Transverse colon (tissue), 4 donors: ENCODE measurements at regions not wholly inside any gene's neighbourhood (a gene's known extent, or its start where the extent isn't known, plus 50 kb on each side); places are given as distances from the start of the nearest gene placed in this dataset.

Source experiments
- DNase-seq: peaks from one replicate; pipeline ENCODE4 v3.0.0-alpha.2; 2019
- H3K27ac ChIP-seq, 4 donors: fragments of 200-600 bp; sonication (generic); 2 replicates each; pipeline ENCODE4 v1.5.1; 2016 to 2018; ENCODE audit warnings: inconsistent platforms in 4 of 4
- H3K27me3 ChIP-seq: fragments of 200-600 bp; sonication (generic); 2 replicates; pipeline ENCODE4 v1.5.1; 2017; ENCODE audit warnings: inconsistent platforms
- H3K36me3 ChIP-seq, 4 donors: fragments of 200-600 bp; sonication (generic); 2 replicates each; pipeline ENCODE4 v1.5.1; 2017 to 2019; ENCODE audit warnings: inconsistent platforms in 4 of 4
- H3K4me1 ChIP-seq, 4 donors: fragments of 200-600 bp; sonication (generic); 2 replicates each; pipeline ENCODE4 v1.5.1; 2017 to 2020; ENCODE audit warnings: inconsistent platforms in 4 of 4
- H3K4me3 ChIP-seq, 4 donors: fragments of 200-600 bp; sonication (generic); 1 replicate in 1 of 4; 2 replicates in 3 of 4; pipeline versions ENCODE4 v1.5.1 to v1.6.1; 2017 to 2019; ENCODE audit warnings: inconsistent platforms in 4 of 4
- H3K9me3 ChIP-seq, 2 donors: fragments of 200-600 bp; sonication (generic); 2 replicates each; pipeline ENCODE4 v1.5.1; 2017 to 2019; ENCODE audit warnings: inconsistent platforms in 2 of 2
- CTCF ChIP-seq, 5 experiments: fragments of 200-600 bp in 3 of 5; fragments of 450-650 bp in 2 of 5; sonication (generic) in 3 of 5; IDR thresholded peaks; 1 replicate in 2 of 5; 2 replicates in 3 of 5; pipeline ENCODE4 v1.5.1; 2016 to 2017; ENCODE audit warnings: antibody characterized with exemption in 5 of 5, inconsistent platforms in 3 of 5, mild to moderate bottlenecking in 2 of 5, moderate library complexity in 1 of 5
- EP300 ChIP-seq: sonication (generic); formaldehyde crosslinking; IDR thresholded peaks from one replicate; pipeline ENCODE4 v1.6.1; 2017; ENCODE audit warnings: antibody characterized with exemption, low read depth
- POLR2A ChIP-seq: fragments of 450-650 bp; IDR thresholded peaks from one replicate; pipeline ENCODE4 v1.6.1; 2016; ENCODE audit warnings: antibody characterized with exemption, mild to moderate bottlenecking, moderate library complexity
- POLR2AphosphoS5 ChIP-seq, 3 donors: sonication (generic); formaldehyde crosslinking; IDR thresholded peaks; one replicate each; pipeline ENCODE4 v1.6.1; 2016; ENCODE audit warnings: antibody characterized with exemption in 3 of 3
- WGBS, 2 donors: methylation state at CpG; one replicate each; pipeline ENCODE4 v1.1.5; 2018; ENCODE audit warnings: low coverage in 1 of 2; 5-methylcytosine and 5-hydroxymethylcytosine counted together
- in situ Hi-C, 4 donors: fragments of 200-750 bp; cut with MboI; loops; one replicate each; pipeline versions ENCODE4 v1.15.0 to v1.15.1; 2017; ENCODE audit warnings: low sequenced_read_pairs in 3 of 4, low pct_ligation_motif_present in 1 of 4, low pct_unique_long_range_greater_than_20kb in 1 of 4
- intact Hi-C: fragments of 100-400 bp; cut with DNase I; formaldehyde crosslinking; loops from one replicate; pipeline ENCODE4 v1.15.1; 2023; ENCODE audit warnings: low total_unique reads

GRCh38 chr1:177627148-177627910, 342.5 kb downstream of the SEC16B start:
- 84 to 87% methylated on average over 3 to 4 of the region's 4 CpGs for WGBS, 2 donors
- intact Hi-C loops, result no loop called here
- H3K27ac ChIP-seq, result no peak overlapping the region
- no peaks in the 10 kb centered on the region for H3K36me3 ChIP-seq
- TF ChIP-seq POLR2A, result no peak
- TF ChIP-seq POLR2AphosphoS5 (IDR thresholded peaks at IDR 0.05), result no peak
- no peak for TF ChIP-seq CTCF (IDR thresholded peaks at IDR 0.05)
- no peak for TF ChIP-seq EP300
- in situ Hi-C loops, result no loop called here
- no peaks in the 10 kb centered on the region for H3K27me3 ChIP-seq
- no peaks in the 10 kb centered on the region for H3K4me1 ChIP-seq
- no peak overlapping the region for H3K4me3 ChIP-seq
- peaks cover 0 to 3% of the 10 kb centered on the region in 2 donors for H3K9me3 ChIP-seq
- no peak for DNase-seq

GRCh38 chr1:177620636-177621190, 349.1 kb downstream of the SEC16B start:
- no peak for DNase-seq
- no peak overlapping the region for H3K27ac ChIP-seq
- H3K4me1 ChIP-seq, result no peaks in the 10 kb centered on the region
- 57 to 65% methylated on average over 3 to 4 of the region's 4 CpGs for WGBS, 2 donors
- no peaks in the 10 kb centered on the region for H3K36me3 ChIP-seq
- no peaks in the 10 kb centered on the region for H3K27me3 ChIP-seq
- no peak for TF ChIP-seq CTCF (IDR thresholded peaks at IDR 0.05)
- no peak for TF ChIP-seq EP300
- no peak for TF ChIP-seq POLR2A
- no peak for TF ChIP-seq POLR2AphosphoS5 (IDR thresholded peaks at IDR 0.05)
- in situ Hi-C loops, result no loop called here
- intact Hi-C loops, result loop anchor here (2.0 kb wide), 1 partner anchor 76 kb away; no protein-coding TSS in a partner anchor
- H3K4me3 ChIP-seq, result no peak overlapping the region
- H3K9me3 ChIP-seq, result no peaks in the 10 kb centered on the region

- in situ Hi-C loops (no loop called here), intact Hi-C loops (no loop called here)
- Histone ChIP-seq H3K4me3 (no peak overlapping the region), H3K27me3 (no peaks in the 10 kb centered on the region), H3K36me3 (no peaks in the 10 kb centered on the region), H3K4me1 (no peaks in the 10 kb centered on the region), H3K9me3 (no peaks in the 10 kb centered on the region), H3K27ac (no peak overlapping the region)
- no peak for DNase-seq
- 73 to 85% methylated on average over 3 of the region's 3 CpGs for WGBS, 2 donors
- TF ChIP-seq POLR2A (no peak), EP300 (no peak), POLR2AphosphoS5 (IDR thresholded peaks at IDR 0.05) (no peak), CTCF (IDR thresholded peaks at IDR 0.05) (no peak)
Measured at GRCh38 chr1:177615251-177615650, 354.6 kb downstream of the SEC16B start.

- TF ChIP-seq POLR2A (no peak), EP300 (no peak), CTCF (IDR thresholded peaks at IDR 0.05) (no peak), POLR2AphosphoS5 (IDR thresholded peaks at IDR 0.05) (no peak)
- intact Hi-C loops, result no loop called here
- Histone ChIP-seq H3K4me3 (no peak overlapping the region), H3K27ac (no peak overlapping the region), H3K9me3 (no peaks in the 10 kb centered on the region), H3K36me3 (no peaks in the 10 kb centered on the region), H3K4me1 (no peaks in the 10 kb centered on the region), H3K27me3 (no peaks in the 10 kb centered on the region)
- 60 to 73% methylated on average over 1 of the region's 1 CpG for WGBS, 2 donors
- in situ Hi-C loops, result no loop called here
- no peak for DNase-seq
Measured at GRCh38 chr1:177611402-177611801, 358.5 kb downstream of the SEC16B start.
